NCI-H146 treated with DMSO at 0.1 percent for 48 hours (cell line): ENCODE measurements at regions not wholly inside any gene's neighbourhood (a gene's known extent, or its start where the extent isn't known, plus 50 kb on each side); places are given as distances from the start of the nearest gene placed in this dataset.

Experiments
- DNase-seq: peaks from one replicate; lab custom pipeline; 2025; ENCODE audit not compliant: unreplicated experiment; lab: John Stamatoyannopoulos, UW

DNA sequence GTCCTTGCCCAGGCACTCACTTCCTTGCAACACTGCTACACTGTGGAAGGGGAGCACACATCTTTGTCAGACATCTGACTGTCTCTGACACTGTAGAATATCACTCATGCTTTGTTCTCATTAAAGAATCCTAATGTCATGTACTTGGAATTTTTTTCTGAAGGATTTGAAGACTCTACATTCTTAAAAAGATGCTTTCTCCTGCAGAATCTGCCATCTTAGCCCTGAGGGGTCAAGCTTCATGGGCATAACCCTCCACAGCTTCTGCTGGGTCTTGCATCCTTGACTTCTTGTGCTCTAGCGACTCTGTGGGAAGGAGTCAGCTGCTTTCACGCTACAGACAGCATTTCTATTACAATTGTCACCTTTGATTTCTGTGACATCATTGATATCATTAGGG, 417.2 kb downstream of the QKI start:
- no peak for DNase-seq

DNA sequence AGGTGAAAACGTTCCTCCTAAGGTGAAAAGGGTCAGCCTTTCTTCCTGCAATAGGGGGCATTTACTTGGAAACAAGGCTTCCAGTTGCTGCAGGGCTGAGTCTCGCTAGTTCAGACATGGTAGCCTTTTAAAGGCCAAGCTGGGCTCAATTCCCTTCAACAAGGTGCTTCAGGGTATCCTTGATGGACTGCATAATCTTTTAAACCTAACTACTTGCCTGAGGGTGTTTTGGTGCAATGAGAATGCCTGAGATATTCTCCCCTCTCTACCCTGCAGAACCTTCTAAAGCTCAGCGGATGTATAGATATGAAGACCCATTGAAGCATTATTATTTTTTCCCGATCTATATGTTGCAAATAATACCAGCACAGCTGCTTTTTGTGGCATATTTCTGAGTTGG, 416.1 kb downstream of the QKI start:
- no peak for DNase-seq

- no peak for DNase-seq
Measured at GRCh38 chr6:163828038-163828795, 413.7 kb downstream of the QKI start.

GRCh38 chr6:163827143-163827542, 412.6 kb downstream of the QKI start:
- DNase-seq: no peak

GRCh38 chr6:163826629-163827028, 412.1 kb downstream of the QKI start:
- DNase-seq: no peak

DNA sequence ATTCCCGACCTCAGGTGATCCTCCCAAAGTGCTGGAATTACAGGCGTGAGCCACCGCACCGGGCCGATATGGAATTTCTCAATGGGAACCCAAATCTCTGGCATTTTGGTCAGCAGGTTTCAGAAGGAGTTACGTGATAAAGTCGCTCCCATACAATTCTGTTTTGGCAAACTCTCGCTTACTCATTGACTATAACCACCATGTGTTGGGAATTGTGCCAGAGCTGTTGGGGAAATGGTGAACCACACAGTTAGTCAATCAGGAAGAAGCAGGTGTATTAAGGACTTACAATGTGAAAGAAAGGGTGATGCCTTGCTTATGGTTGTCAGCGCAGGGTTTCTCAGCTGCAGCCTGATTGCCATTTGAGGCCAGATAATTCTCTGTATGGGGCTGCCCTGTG, 410.5 kb downstream of the QKI start:
- no peak for DNase-seq

DNA sequence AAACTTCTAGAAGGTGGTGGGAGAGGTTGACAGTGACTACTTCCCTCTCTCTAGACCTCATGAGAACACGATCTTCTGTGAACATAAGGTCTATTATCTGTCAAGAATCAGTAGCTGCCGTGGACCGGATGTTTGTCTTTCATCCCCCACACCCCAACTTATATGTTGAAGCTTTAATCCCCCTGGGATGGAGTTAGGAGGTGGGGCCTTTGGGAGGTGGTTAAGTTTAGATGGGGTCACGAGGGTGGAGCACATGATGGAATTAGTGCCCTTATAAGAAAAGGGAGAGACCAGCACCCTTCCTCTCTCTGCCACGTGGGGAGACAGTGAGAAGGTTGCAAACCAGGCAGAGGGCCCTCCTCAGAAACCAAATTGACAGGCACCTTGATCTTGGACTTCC, 409.1 kb downstream of the QKI start:
- no peak for DNase-seq

GRCh38 chr6:163820745-163821458, 406.4 kb downstream of the QKI start:
- DNase-seq: no peak

- DNase-seq: no peak
Measured at GRCh38 chr6:163820171-163820570, 405.7 kb downstream of the QKI start.

GRCh38 chr6:163818719-163819118, 404.2 kb downstream of the QKI start:
- no peak for DNase-seq

DNA sequence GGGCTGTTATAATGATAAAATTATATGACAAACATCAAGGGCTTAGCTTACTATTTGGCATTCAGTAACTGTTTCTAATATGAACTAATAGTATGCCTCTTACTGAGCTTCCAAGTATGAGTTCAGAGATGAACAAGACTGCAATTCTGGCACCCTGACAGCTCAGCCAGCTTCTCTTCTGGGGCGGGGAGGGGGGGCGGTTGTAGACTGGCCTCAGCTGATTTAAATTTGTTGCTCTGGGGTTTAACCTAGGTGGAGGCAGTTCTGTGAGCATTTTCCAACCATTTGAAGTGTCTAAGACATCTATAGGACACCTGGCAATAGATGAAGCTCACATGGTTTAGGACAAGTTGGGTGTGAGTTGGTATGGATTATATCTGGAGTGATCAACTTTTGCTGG, 401.9 kb downstream of the QKI start:
- no peak for DNase-seq

- no peak for DNase-seq
Measured at GRCh38 chr6:163815796-163816195, 401.3 kb downstream of the QKI start.

GRCh38 chr6:163814494-163815364, 400.2 kb downstream of the QKI start:
- no peak for DNase-seq

DNA sequence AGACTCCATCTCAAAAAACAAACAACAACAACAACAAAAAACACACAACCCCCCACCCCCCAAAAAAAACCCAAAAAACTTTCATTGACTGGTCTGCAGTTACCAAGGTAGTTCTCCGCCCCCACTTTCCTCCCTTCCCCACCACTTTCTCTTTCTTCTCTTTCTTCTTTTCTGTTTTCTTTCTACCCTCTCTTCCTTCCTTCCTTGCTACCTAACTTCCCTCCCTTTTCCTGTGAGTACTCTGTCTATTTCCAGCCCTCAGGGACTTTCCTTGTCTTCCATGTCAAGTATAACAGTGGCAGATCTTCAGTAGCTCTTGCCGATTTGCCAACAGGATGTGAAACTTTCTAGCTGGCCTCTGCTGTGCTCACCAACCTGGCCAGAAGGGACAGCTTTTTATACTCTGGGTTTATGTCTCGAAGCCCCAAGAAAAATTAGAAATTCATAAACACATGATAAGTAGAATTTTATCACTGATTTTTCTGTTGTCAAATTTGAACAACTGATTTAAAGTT, 399.5 kb downstream of the QKI start:
- no peak for DNase-seq

GRCh38 chr6:163811317-163811716, 396.8 kb downstream of the QKI start:
- DNase-seq: no peak

DNA sequence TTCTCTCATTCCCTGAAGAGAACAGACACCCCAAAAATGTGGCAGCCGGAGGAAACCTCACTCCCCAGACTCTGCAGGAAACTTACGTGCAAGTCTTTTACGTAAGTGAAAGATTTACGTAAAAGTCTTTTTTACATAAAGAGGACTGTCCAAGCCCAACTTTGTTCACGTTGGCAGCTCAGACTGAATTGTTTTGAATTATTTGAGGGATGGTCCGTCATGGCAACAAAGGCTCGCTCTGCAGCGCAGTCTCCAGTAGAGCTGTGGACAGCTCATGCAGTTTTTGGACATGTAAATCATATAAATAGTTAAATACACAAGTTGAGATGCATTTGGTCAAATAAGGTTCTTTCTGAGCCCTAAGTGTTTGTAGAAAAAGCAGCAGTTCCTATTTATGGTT, 394.8 kb downstream of the QKI start:
- DNase-seq: no peak

DNA sequence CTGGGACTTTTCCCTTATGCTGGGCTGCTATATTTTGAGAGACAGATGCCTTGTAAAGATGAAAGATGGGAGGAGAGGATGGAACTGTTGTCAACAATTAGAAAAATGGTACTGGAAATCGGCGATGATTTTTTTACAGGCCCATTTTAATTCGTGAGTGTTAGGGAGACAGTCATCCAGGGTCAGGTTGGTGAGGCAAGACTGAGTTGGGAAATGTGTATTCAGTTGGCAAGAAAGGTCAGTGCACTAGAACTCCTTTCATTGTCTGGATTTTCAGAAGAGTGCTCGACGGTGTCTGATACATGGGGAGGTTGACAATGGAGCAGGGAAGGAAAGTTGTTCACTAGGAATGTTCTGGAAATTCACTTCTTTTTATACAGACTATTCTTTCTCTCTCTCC, 394.4 kb downstream of the QKI start:
- DNase-seq: no peak

DNA sequence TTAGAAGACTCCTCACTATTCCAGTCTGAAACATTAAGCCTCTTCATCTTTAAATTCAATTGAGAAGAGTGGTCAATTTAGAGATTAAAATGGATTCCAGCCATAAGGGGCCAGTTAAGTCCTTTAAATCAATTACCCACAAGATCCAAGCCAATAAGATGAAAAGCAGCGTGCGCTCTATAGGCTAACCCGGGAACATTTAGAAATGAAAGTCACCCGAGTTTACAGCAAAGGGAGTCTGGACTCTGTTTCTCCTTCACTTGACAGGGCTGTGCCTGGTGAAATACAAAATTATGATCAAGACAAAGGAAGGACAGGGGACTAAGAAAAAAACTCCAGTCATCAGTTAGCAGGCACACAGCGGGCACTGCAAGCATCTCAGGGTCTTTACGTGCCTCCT, 393.7 kb downstream of the QKI start:
- no peak for DNase-seq

GRCh38 chr6:163806755-163807499, 392.4 kb downstream of the QKI start:
- DNase-seq: no peak

DNA sequence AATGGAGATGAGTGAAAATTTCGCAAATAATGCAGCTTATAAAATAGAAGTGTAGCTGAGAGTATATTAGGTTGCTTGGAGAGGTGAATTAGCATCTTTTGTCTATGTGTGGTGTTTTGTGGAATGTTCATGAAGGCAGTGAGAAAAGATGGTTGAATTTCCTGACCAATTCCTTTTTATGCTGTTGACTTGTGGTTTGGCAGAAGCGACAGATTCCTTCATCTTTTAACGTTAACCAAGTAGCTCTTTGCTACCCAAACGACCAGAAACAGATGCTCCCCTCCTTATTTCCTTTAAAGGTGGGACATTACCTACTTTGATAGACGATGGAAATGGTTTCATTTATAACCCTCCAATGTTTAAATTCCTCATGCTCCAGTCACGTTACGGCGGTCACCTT, 390.5 kb downstream of the QKI start:
- no peak for DNase-seq

- DNase-seq: no peak
Measured at GRCh38 chr6:163802267-163802666, 387.7 kb downstream of the QKI start.
